Natural killer cell (primary cell): ENCODE measurements at regions not wholly inside any gene's neighbourhood (a gene's known extent, or its start where the extent isn't known, plus 50 kb on each side); places are given as distances from the start of the nearest gene placed in this dataset.

ENCODE experiments used
- ATAC-seq, 3 donors: fragments of 150-1000 bp in 2 of 3; fragments of 200-7000 bp in 1 of 3; cut with Tn5 transposase; 1 replicate in 1 of 3; 2 replicates in 2 of 3; pipeline ENCODE4 v1.10.0; 2021; ENCODE audit warnings: mild to moderate bottlenecking in 2 of 3, moderate library complexity in 2 of 3
- DNase-seq, 2 donors: peaks; one replicate each; pipeline versions ENCODE4 v3.0.0 to v3.0.0-alpha.2; 2013 to 2021; ENCODE audit warnings: mixed read lengths in 1 of 2
- H3K27ac ChIP-seq: one replicate; pipeline ENCODE4 v1.5.1; 2013; ENCODE audit warnings: mild to moderate bottlenecking, low read length
- H3K27me3 ChIP-seq: one replicate; pipeline ENCODE4 v1.6.1; 2013; ENCODE audit warnings: low read length; ENCODE audit not compliant: control insufficient read depth, insufficient read depth
- H3K36me3 ChIP-seq: one replicate; pipeline ENCODE4 v1.6.1; 2013; ENCODE audit warnings: low read length; ENCODE audit not compliant: control insufficient read depth, insufficient read depth
- H3K4me1 ChIP-seq: one replicate; pipeline ENCODE4 v1.6.1; 2013; ENCODE audit warnings: low read length; ENCODE audit not compliant: control insufficient read depth, insufficient read depth
- H3K4me3 ChIP-seq: one replicate; pipeline ENCODE4 v1.5.1; 2013; ENCODE audit warnings: low read length
- H3K9me3 ChIP-seq: one replicate; pipeline ENCODE4 v1.6.1; 2013; ENCODE audit warnings: low read length; ENCODE audit not compliant: control insufficient read depth, insufficient read depth
- H3K27ac Mint-ChIP-seq, 2 donors: one replicate each; pipeline ENCODE4 v1.8.0; 2022; ENCODE audit warnings: mild to moderate bottlenecking in 2 of 2, mixed read lengths in 2 of 2, moderate library complexity in 1 of 2
- H3K27me3 Mint-ChIP-seq, 2 donors: one replicate each; pipeline ENCODE4 v1.8.0; 2022; ENCODE audit warnings: low read depth in 2 of 2, mixed read lengths in 2 of 2
- H3K36me3 Mint-ChIP-seq: one replicate; pipeline ENCODE4 v1.8.0; 2022; ENCODE audit warnings: mixed read lengths
- H3K4me1 Mint-ChIP-seq, 2 donors: one replicate each; pipeline ENCODE4 v1.8.0; 2022; ENCODE audit warnings: mixed read lengths in 2 of 2
- H3K4me3 Mint-ChIP-seq: one replicate; pipeline ENCODE4 v1.8.0; 2022; ENCODE audit warnings: mild to moderate bottlenecking, moderate library complexity, mixed read lengths
- H3K9me3 Mint-ChIP-seq, 2 donors: one replicate each; pipeline ENCODE4 v1.8.0; 2022; ENCODE audit warnings: mixed read lengths in 2 of 2
- CTCF ChIP-seq: fragments of 200-600 bp; IDR thresholded peaks from one replicate; pipeline ENCODE4 v1.8.0; 2022; ENCODE audit warnings: antibody characterized with exemption
- WGBS: methylation state at CpG from one replicate; pipeline ENCODE4 v1.1.7; 2013; ENCODE audit warnings: missing lambda C conversion rate; ENCODE audit not compliant: insufficient coverage; 5-methylcytosine and 5-hydroxymethylcytosine counted together
- intact Hi-C: fragments of 100-400 bp; cut with micrococcal nuclease; formaldehyde crosslinking; loops from one replicate; pipeline ENCODE4 v1.14.2; 2022

GRCh38 chr2:118321432-118322105 lies 233.3 kb downstream of the INSIG2 start:
- H3K4me1 Mint-ChIP-seq: no peaks in the 10 kb centered on the region
- H3K4me3 Mint-ChIP-seq: no peak overlapping the region
- 48% methylated on average over 3 of the region's 5 CpGs for WGBS
- no peak overlapping the region for H3K27ac Mint-ChIP-seq
- peaks cover 16 to 30% of the 10 kb centered on the region in 2 donors for H3K27me3 Mint-ChIP-seq
- ATAC-seq: no peak
- H3K36me3 Mint-ChIP-seq: no peaks in the 10 kb centered on the region
- intact Hi-C loops: no loop called here
- Histone ChIP-seq H3K36me3 (no peaks in the 10 kb centered on the region), H3K4me1 (no peaks in the 10 kb centered on the region), H3K4me3 (no peak overlapping the region), H3K27ac (no peak overlapping the region), H3K27me3 (no peaks in the 10 kb centered on the region), H3K9me3 (no peaks in the 10 kb centered on the region)
- no peak for DNase-seq
- H3K9me3 Mint-ChIP-seq: no peaks in the 10 kb centered on the region
- no peak for TF ChIP-seq CTCF

- 66% methylated on average over 4 of the region's 4 CpGs for WGBS
- Mint-ChIP-seq H3K4me1 (no peaks in the 10 kb centered on the region), H3K27ac (no peak overlapping the region), H3K27me3 (peaks cover 21 to 31% of the 10 kb centered on the region in 2 donors), H3K4me3 (no peak overlapping the region), H3K36me3 (no peaks in the 10 kb centered on the region), H3K9me3 (no peaks in the 10 kb centered on the region)
- intact Hi-C loops: no loop called here
- Histone ChIP-seq H3K4me1 (no peaks in the 10 kb centered on the region), H3K9me3 (no peaks in the 10 kb centered on the region), H3K36me3 (no peaks in the 10 kb centered on the region), H3K27ac (no peak overlapping the region), H3K27me3 (no peaks in the 10 kb centered on the region), H3K4me3 (no peak overlapping the region)
- TF ChIP-seq CTCF: no peak
- ATAC-seq (no peak), DNase-seq (no peak)
Observed at GRCh38 chr2:118320658-118321057, 232.4 kb downstream of the INSIG2 start.

- H3K27ac ChIP-seq: no peak overlapping the region
- Mint-ChIP-seq H3K27ac (no peak overlapping the region), H3K9me3 (no peaks in the 10 kb centered on the region), H3K27me3 (peaks cover 21 to 35% of the 10 kb centered on the region in 2 donors), H3K36me3 (no peaks in the 10 kb centered on the region), H3K4me3 (no peak overlapping the region), H3K4me1 (no peaks in the 10 kb centered on the region)
- no peaks in the 10 kb centered on the region for H3K27me3 ChIP-seq
- H3K36me3 ChIP-seq: no peaks in the 10 kb centered on the region
- H3K4me3 ChIP-seq: no peak overlapping the region
- no peak for DNase-seq
- 64% methylated on average over 6 of the region's 6 CpGs for WGBS
- H3K4me1 ChIP-seq: no peaks in the 10 kb centered on the region
- no peak for TF ChIP-seq CTCF
- no peaks in the 10 kb centered on the region for H3K9me3 ChIP-seq
- intact Hi-C loops: no loop called here
- no peak for ATAC-seq
Observed at GRCh38 chr2:118320196-118320595, 231.9 kb downstream of the INSIG2 start.

- no peaks in the 10 kb centered on the region for H3K27me3 ChIP-seq
- no peaks in the 10 kb centered on the region for H3K9me3 Mint-ChIP-seq
- H3K4me1 ChIP-seq: no peaks in the 10 kb centered on the region
- intact Hi-C loops: no loop called here
- H3K4me1 Mint-ChIP-seq: no peaks in the 10 kb centered on the region
- ATAC-seq (no peak), DNase-seq (no peak)
- no peak overlapping the region for H3K27ac ChIP-seq
- 25% methylated on average over 4 of the region's 4 CpGs for WGBS
- no peak overlapping the region for H3K27ac Mint-ChIP-seq
- no peak overlapping the region for H3K4me3 ChIP-seq
- no peaks in the 10 kb centered on the region for H3K36me3 ChIP-seq
- TF ChIP-seq CTCF: no peak
- no peak overlapping the region for H3K4me3 Mint-ChIP-seq
- H3K27me3 Mint-ChIP-seq: peaks cover 26 to 38% of the 10 kb centered on the region in 2 donors
- H3K9me3 ChIP-seq: no peaks in the 10 kb centered on the region
- H3K36me3 Mint-ChIP-seq: no peaks in the 10 kb centered on the region
Observed at GRCh38 chr2:118319271-118319684, 231.0 kb downstream of the INSIG2 start.
